ENCODE measurements at regions not wholly inside any gene's neighbourhood (a gene's known extent, or its start where the extent isn't known, plus 50 kb on each side); places are given as distances from the start of the nearest gene placed in this dataset.

DNA sequence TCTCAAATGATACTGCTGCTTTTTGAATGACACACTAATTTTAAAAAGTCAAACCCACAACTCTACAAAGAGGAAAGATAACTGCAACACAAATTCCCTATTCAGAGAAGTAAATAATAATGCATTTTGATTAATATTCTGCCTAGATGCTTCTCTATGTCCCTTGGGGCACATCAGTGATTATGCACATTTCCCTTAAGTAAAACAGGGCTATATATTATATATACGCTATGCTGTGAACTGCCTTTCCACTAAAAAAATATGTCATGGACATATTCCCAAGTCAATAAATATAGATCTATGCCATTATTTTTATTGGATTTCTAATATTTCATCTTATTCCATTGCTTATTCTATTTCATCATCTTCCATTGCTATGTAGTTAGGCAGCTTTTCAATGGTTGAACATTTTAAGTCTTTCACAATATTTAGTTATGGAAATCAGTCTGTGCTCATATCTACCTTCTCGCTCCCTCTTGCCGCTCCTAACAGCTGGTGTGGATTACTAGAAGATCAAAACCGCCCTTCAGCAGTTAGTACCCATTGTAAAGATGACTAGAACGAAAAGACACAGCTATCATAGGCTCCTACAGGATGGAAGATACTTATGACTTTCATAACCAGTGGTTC, 468.2 kb upstream of the GOT2 start:
- ChIA-PET CTCF (ENCODE audit: low intra/inter-chr PET ratio) (no interaction called here), POLR2A (no interaction called here)

DNA sequence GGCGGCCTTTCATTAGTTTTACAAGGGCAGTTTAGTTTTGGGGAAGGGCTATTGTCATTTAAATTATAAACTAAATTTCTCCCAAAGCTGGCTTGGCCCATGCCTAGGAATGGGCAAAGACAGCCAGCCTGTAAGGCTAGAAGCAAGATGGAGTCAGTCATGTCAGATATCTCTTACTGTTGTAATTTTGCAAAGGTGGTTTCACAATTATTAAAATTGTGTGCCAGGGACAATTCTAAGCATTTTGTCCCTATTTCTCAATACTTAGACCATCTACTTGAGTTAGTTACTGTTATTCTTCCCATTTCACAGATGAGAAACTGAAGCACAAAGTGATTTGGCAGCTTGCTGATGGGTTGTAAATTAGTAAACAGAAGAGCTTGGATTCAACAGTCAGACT, 467.7 kb upstream of the GOT2 start:
- BruUV-seq (replicated peaks) = no TSS peak
- WGBS (ENCODE audit: insufficient coverage, low coverage, missing lambda C conversion rate) = 0% methylated on average over 1 of the region's 1 CpG
- no peaks in the 10 kb centered on the region for H3K79me2 ChIP-seq (ENCODE audit: control insufficient read depth, insufficient read depth, low read length)

More for the DNA sequence above, 468.2 kb upstream of the GOT2 start:
- no peak overlapping the region for H3K4me3 ChIP-seq
- in situ Hi-C loops (cut with MboI) (no loop called here), intact Hi-C loops (cut with micrococcal nuclease) (no loop called here)
- H3K4me2 ChIP-seq (ENCODE audit: insufficient read depth, low read length) = no peak overlapping the region
- H3K27me3 ChIP-seq (ENCODE audit: control insufficient read depth in 2 of 2, insufficient read depth in 2 of 2, low read length in 2 of 2) = no peaks in the 10 kb centered on the region
- BruUV-seq (replicated peaks) = no TSS peak
- FAIRE-seq (no peak), DNase-seq (ENCODE audit: extremely low read depth in 1 of 4, low spot score in 3 of 4) (no peak), ATAC-seq (no peak)
- TF ChIP-seq ZNF644 (tag; IDR thresholded peaks at IDR 0.05; ENCODE audit: low read depth) (no peak), ZNF57 (CRISPR knock-in tag; IDR thresholded peaks at IDR 0.05) (no peak)
- H2AFZ ChIP-seq (ENCODE audit: low read depth, low read length) = no peak overlapping the region
- H3K4me1 ChIP-seq (replicated peaks in 1 of 2; ENCODE audit: control insufficient read depth in 2 of 2, insufficient read depth in 2 of 2, low read length in 2 of 2) = no peaks in the 10 kb centered on the region
- no peaks in the 10 kb centered on the region for H3K9me3 ChIP-seq (replicated peaks; ENCODE audit: control insufficient read depth, insufficient read depth, low read depth, low read length)
- H4K20me1 ChIP-seq (replicated peaks; ENCODE audit: control insufficient read depth, insufficient read depth, low read length) = no peaks in the 10 kb centered on the region
- 0% methylated on average over 5 of the region's 5 CpGs for WGBS (ENCODE audit: insufficient coverage, low coverage, missing lambda C conversion rate)
- no peak overlapping the region for H3K27ac ChIP-seq (ENCODE audit: extremely low read depth, low read depth, low read length)
- no peaks in the 10 kb centered on the region for H3K36me3 ChIP-seq (ENCODE audit: control insufficient read depth, insufficient read depth, low read length)
- H3K9me1 ChIP-seq (ENCODE audit: control insufficient read depth, insufficient read depth, low read length) = no peaks in the 10 kb centered on the region
- H3K79me2 ChIP-seq (ENCODE audit: control insufficient read depth, insufficient read depth, low read length) = no peaks in the 10 kb centered on the region
- no peak overlapping the region for H3K9ac ChIP-seq (ENCODE audit: insufficient read depth in 1 of 2, low read depth in 2 of 2, low read length in 2 of 2)

More for the DNA sequence above, 467.7 kb upstream of the GOT2 start:
- no peaks in the 10 kb centered on the region for H4K20me1 ChIP-seq (replicated peaks; ENCODE audit: control insufficient read depth, insufficient read depth, low read length)
- no peak for TF ChIP-seq ZNF354B (CRISPR knock-in tag; IDR thresholded peaks at IDR 0.05)
- no peak for TF ChIP-seq ZNF274 (IDR thresholded peaks at IDR 0.05; ENCODE audit: borderline replicate concordance, low read depth, low read length)
- TF ChIP-seq ZNF431 (CRISPR knock-in tag; IDR thresholded peaks at IDR 0.05) = no peak
- no peak for TF ChIP-seq SMC3 (conservative IDR thresholded peaks at IDR 0.05; ENCODE audit: insufficient read depth, low read depth, low read length)
- no peak for TF ChIP-seq ZNF764 (CRISPR knock-in tag; IDR thresholded peaks at IDR 0.05; ENCODE audit: low read depth)
- TF ChIP-seq POLR3A (IDR thresholded peaks at IDR 0.05; ENCODE audit: borderline replicate concordance, extremely low read depth, insufficient read depth, insufficient read length) = no peak
- TF ChIP-seq ZNF239 (CRISPR knock-in tag; IDR thresholded peaks at IDR 0.05) = no peak
- TF ChIP-seq RFX5 (IDR thresholded peaks at IDR 0.05; ENCODE audit: low read depth, low read length) = no peak
- no peak overlapping the region for H2AFZ ChIP-seq (ENCODE audit: low read depth, low read length)
- ATAC-seq = no peak
- no peaks in the 10 kb centered on the region for H3K9me1 ChIP-seq (ENCODE audit: control insufficient read depth, insufficient read depth, low read length)
- no peak overlapping the region for H3K4me3 ChIP-seq
- intact Hi-C loops (cut with micrococcal nuclease) (no loop called here), in situ Hi-C loops (cut with MboI) (no loop called here)
- no peaks in the 10 kb centered on the region for H3K9me3 ChIP-seq (replicated peaks; ENCODE audit: control insufficient read depth, insufficient read depth, low read depth, low read length)
- CTCF ChIA-PET (ENCODE audit: low intra/inter-chr PET ratio) = no interaction called here
- POLR2A ChIA-PET = no interaction called here
- no peak overlapping the region for H3K4me2 ChIP-seq (ENCODE audit: insufficient read depth, low read length)
- no peak overlapping the region for H3K9ac ChIP-seq (ENCODE audit: insufficient read depth in 1 of 2, low read depth in 2 of 2, low read length in 2 of 2)
- no peaks in the 10 kb centered on the region for H3K4me1 ChIP-seq (replicated peaks in 1 of 2; ENCODE audit: control insufficient read depth in 2 of 2, insufficient read depth in 2 of 2, low read length in 2 of 2)
- no peak overlapping the region for H3K27ac ChIP-seq (ENCODE audit: extremely low read depth, low read depth, low read length)
- H3K36me3 ChIP-seq (ENCODE audit: control insufficient read depth, insufficient read depth, low read length) = no peaks in the 10 kb centered on the region
- no peak for FAIRE-seq
- DNase-seq (ENCODE audit: extremely low read depth in 1 of 4, low spot score in 3 of 4) = no peak
- no peaks in the 10 kb centered on the region for H3K27me3 ChIP-seq (ENCODE audit: control insufficient read depth in 2 of 2, insufficient read depth in 2 of 2, low read length in 2 of 2)
